SK-N-SH treated with all-trans-retinoic acid at 6 μM for 48 hours (cell line): ENCODE measurements at regions not wholly inside any gene's neighbourhood (a gene's known extent, or its start where the extent isn't known, plus 50 kb on each side); places are given as distances from the start of the nearest gene placed in this dataset.

Experiments
- CREB5 ChIP-seq: fragments of 250-450 bp; sonication (Bioruptor Pico); IDR thresholded peaks from 2 replicates; pipeline ENCODE4 v1.5.1; 2020; ENCODE audit warnings: low read depth, mild to moderate bottlenecking, moderate library complexity
- PATZ1 ChIP-seq: fragments of 250-450 bp; sonication (Bioruptor Pico); IDR thresholded peaks from 2 replicates; pipeline ENCODE4 v1.8.0; 2020; ENCODE audit warnings: mild to moderate bottlenecking, moderate library complexity, borderline replicate concordance
- POU6F1 ChIP-seq: fragments of 250-450 bp; sonication (Bioruptor Pico); IDR thresholded peaks from 2 replicates; pipeline ENCODE4 v1.8.0; 2021; ENCODE audit warnings: low read depth, mild to moderate bottlenecking, moderate library complexity, borderline replicate concordance

GRCh38 chr13:80530902-80531301 lies 190.0 kb upstream of the SPRY2 start:
- TF ChIP-seq PATZ1 (CRISPR knock-in tag) (no peak), POU6F1 (CRISPR knock-in tag) (no peak), CREB5 (CRISPR knock-in tag) (no peak)
